HG02973 (cell line): ENCODE measurements at regions not wholly inside any gene's neighbourhood (a gene's known extent, or its start where the extent isn't known, plus 50 kb on each side); places are given as distances from the start of the nearest gene placed in this dataset.

Source experiments
- ATAC-seq: cut with Tn5 transposase; IDR thresholded peaks from one replicate; pipeline ENCODE4 v1.9.1; 2021; ENCODE audit warnings: moderate library complexity; ENCODE audit not compliant: unreplicated experiment

GRCh38 chr21:35905096-35905962 lies 155.0 kb downstream of the SETD4 start:
- no peak for ATAC-seq

GRCh38 chr21:35900539-35900938 lies 159.8 kb downstream of the SETD4 start:
- ATAC-seq = no peak

- no peak for ATAC-seq
Observed at GRCh38 chr21:35896060-35896459, 164.3 kb downstream of the SETD4 start.

GRCh38 chr21:35895598-35895997 lies 164.7 kb downstream of the SETD4 start:
- no peak for ATAC-seq

- no peak for ATAC-seq
Observed at GRCh38 chr21:35893156-35893555, 167.2 kb downstream of the SETD4 start.

- no peak for ATAC-seq
Observed at GRCh38 chr21:35886887-35887286, 173.4 kb downstream of the SETD4 start.

- no peak for ATAC-seq
Observed at GRCh38 chr21:35885942-35886541, 174.3 kb downstream of the SETD4 start.

- no peak for ATAC-seq
Observed at GRCh38 chr21:35882791-35883240, 177.5 kb downstream of the SETD4 start.

- ATAC-seq = no peak
Observed at GRCh38 chr21:35873441-35873840, 186.9 kb downstream of the SETD4 start.

- no peak for ATAC-seq
Observed at GRCh38 chr21:35871906-35872305, 188.4 kb downstream of the SETD4 start.

- ATAC-seq = no peak
Observed at GRCh38 chr21:35868869-35869223, 191.5 kb downstream of the SETD4 start.

- no peak for ATAC-seq
Observed at GRCh38 chr21:35868005-35868868, 192.1 kb downstream of the SETD4 start.

GRCh38 chr21:35864039-35864438 lies 196.3 kb downstream of the SETD4 start:
- ATAC-seq = no peak

- no peak for ATAC-seq
Observed at GRCh38 chr21:35862969-35863368, 197.4 kb downstream of the SETD4 start.

GRCh38 chr21:35861661-35862060 lies 198.7 kb downstream of the SETD4 start:
- no peak for ATAC-seq

GRCh38 chr21:35860189-35860869 lies 200.0 kb downstream of the SETD4 start:
- no peak for ATAC-seq

GRCh38 chr21:35859677-35860076 lies 200.6 kb downstream of the SETD4 start:
- ATAC-seq = no peak

GRCh38 chr21:35857095-35857494 lies 203.2 kb downstream of the SETD4 start:
- no peak for ATAC-seq

- ATAC-seq = no peak
Observed at GRCh38 chr21:35855484-35855883, 204.8 kb downstream of the SETD4 start.

GRCh38 chr21:35854281-35854680 lies 206.0 kb downstream of the SETD4 start:
- ATAC-seq = no peak
